Ovary (tissue), 7 donors: ENCODE measurements at regions not wholly inside any gene's neighbourhood (a gene's known extent, or its start where the extent isn't known, plus 50 kb on each side); places are given as distances from the start of the nearest gene placed in this dataset.

Experiments
- DNase-seq, 5 donors: peaks; one replicate each; pipeline ENCODE4 v3.0.0-alpha.2; 2019 to 2020
- H3K27ac ChIP-seq, 2 donors: fragments of 200-600 bp; one replicate each; pipeline versions ENCODE4 v1.5.1 to v1.8.0; 2019 to 2022
- H3K27me3 ChIP-seq: fragments of 200-600 bp; one replicate; pipeline ENCODE4 v1.8.0; 2022
- H3K36me3 ChIP-seq: fragments of 200-600 bp; sonication (generic); one replicate; pipeline ENCODE4 v1.5.1; 2019
- H3K4me1 ChIP-seq: one replicate; pipeline ENCODE4 v1.8.1; 2013; ENCODE audit warnings: mild to moderate bottlenecking, moderate library complexity; ENCODE audit not compliant: insufficient read depth
- H3K4me3 ChIP-seq: fragments of 200-600 bp; sonication (generic); one replicate; pipeline ENCODE4 v1.5.1; 2017
- H3K9me3 ChIP-seq, 2 donors: fragments of 200-600 bp in 1 of 2; sonication (generic) in 1 of 2; one replicate each; pipeline versions ENCODE4 v1.5.1 to v1.8.1; 2013 to 2019; ENCODE audit warnings: mild to moderate bottlenecking in 1 of 2, moderate library complexity in 1 of 2
- EP300 ChIP-seq: sonication (generic); formaldehyde crosslinking; IDR thresholded peaks from one replicate; pipeline ENCODE4 v1.6.1; 2017; ENCODE audit warnings: antibody characterized with exemption
- POLR2A ChIP-seq: fragments of 450-650 bp; IDR thresholded peaks from one replicate; pipeline ENCODE4 v1.6.1; 2017; ENCODE audit warnings: antibody characterized with exemption, mild to moderate bottlenecking, moderate library complexity
- WGBS, 3 donors: extraction: QIAGEN DNeasy Blood & Tissue Kit in 1 of 3; methylation state at CpG; one replicate each; pipeline versions ENCODE4 v1.1.5 to v1.1.7; 2013 to 2017; 5-methylcytosine and 5-hydroxymethylcytosine counted together
- intact Hi-C, 4 donors: fragments of 100-400 bp; cut with DNase I; formaldehyde crosslinking; loops; one replicate each; pipeline versions ENCODE4 v1.11.0 to v1.15.1; 2022 to 2023
- TF ChIP-seq, protein P1 (sequence below), 3 donors: fragments of 450-650 bp in 2 of 3; fragments of 200-600 bp in 1 of 3; IDR thresholded peaks; one replicate each; pipeline versions ENCODE4 v1.5.1 to v1.8.0; 2016 to 2022; ENCODE audit warnings: antibody characterized with exemption in 3 of 3, mild to moderate bottlenecking in 1 of 3
- donor health status: DM: no; HTN: no; CAD: no; lungs with moderate emphysema.
- donor health status: DM: no; HTN: no; CAD: no.
- donor health status: Bipolar disorder and iron deficiency.
- donor health status: DM: no; HTN: no; CAD: no.
- donor health status: DM: yes; HTN: yes; CAD: no.

DNA sequence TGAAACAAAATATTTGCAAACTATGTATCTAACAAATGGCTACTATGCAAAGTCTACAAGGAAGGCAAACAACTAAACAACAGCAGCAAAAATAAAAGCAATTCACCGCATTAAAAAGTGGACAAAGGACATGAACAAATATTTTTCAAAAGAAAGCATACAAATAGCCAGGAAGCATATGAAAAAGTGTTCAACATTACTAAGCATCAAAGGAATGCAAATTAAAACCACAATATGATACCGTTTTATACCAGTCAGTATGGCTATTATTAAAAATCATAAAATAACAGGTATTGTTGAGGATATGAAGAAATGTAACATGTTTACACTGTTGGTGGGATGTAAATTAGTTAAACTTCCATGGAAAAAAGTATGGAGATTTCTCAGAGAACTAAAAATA lies 1106.7 kb downstream of the PDHA2 start:
- H3K4me3 ChIP-seq: no peak overlapping the region
- H3K27ac ChIP-seq: no peak overlapping the region
- H3K36me3 ChIP-seq: no peaks in the 10 kb centered on the region
- H3K27me3 ChIP-seq: no peaks in the 10 kb centered on the region
- TF ChIP-seq EP300 (no peak), POLR2A (no peak)
- TF ChIP-seq, protein P1, sequence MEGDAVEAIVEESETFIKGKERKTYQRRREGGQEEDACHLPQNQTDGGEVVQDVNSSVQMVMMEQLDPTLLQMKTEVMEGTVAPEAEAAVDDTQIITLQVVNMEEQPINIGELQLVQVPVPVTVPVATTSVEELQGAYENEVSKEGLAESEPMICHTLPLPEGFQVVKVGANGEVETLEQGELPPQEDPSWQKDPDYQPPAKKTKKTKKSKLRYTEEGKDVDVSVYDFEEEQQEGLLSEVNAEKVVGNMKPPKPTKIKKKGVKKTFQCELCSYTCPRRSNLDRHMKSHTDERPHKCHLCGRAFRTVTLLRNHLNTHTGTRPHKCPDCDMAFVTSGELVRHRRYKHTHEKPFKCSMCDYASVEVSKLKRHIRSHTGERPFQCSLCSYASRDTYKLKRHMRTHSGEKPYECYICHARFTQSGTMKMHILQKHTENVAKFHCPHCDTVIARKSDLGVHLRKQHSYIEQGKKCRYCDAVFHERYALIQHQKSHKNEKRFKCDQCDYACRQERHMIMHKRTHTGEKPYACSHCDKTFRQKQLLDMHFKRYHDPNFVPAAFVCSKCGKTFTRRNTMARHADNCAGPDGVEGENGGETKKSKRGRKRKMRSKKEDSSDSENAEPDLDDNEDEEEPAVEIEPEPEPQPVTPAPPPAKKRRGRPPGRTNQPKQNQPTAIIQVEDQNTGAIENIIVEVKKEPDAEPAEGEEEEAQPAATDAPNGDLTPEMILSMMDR (IDR thresholded peaks at IDR 0.05): no peak
- WGBS, 3 donors: 50 to 70% (median 51%) methylated on average over 2 of the region's 2 CpGs
- no peak for DNase-seq
- H3K4me1 ChIP-seq: no peaks in the 10 kb centered on the region
- intact Hi-C loops: no loop called here
- no peaks in the 10 kb centered on the region for H3K9me3 ChIP-seq

DNA sequence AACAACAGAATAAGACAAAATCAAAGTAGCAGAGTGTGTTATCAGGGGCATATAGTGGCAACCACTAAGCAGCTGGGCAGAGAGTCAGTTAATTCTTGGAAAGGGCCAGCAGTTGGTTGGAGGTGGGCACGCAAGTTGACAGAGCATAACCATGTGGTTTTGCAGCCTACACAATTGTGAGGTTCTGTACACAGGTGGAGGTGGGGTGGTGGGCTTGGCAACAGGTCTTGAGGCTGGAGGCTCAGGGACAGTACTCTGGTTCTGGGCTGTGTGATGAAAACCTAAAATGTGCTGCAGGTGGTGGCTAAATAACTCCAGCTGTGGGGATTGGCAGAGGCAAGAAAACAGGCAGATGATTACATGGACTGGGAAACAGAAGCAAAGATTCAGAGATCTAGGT lies 1112.7 kb downstream of the PDHA2 start:
- TF ChIP-seq EP300 (no peak), POLR2A (no peak)
- TF ChIP-seq, protein P1 (IDR thresholded peaks at IDR 0.05): no peak
- Histone ChIP-seq H3K27me3 (no peaks in the 10 kb centered on the region), H3K27ac (no peak overlapping the region), H3K4me3 (no peak overlapping the region), H3K36me3 (no peaks in the 10 kb centered on the region), H3K9me3 (no peaks in the 10 kb centered on the region), H3K4me1 (no peaks in the 10 kb centered on the region)
- intact Hi-C loops: no loop called here
- 88 to 100% (median 100%) methylated on average over 1 of the region's 1 CpG for WGBS, 3 donors
- DNase-seq: no peak

DNA sequence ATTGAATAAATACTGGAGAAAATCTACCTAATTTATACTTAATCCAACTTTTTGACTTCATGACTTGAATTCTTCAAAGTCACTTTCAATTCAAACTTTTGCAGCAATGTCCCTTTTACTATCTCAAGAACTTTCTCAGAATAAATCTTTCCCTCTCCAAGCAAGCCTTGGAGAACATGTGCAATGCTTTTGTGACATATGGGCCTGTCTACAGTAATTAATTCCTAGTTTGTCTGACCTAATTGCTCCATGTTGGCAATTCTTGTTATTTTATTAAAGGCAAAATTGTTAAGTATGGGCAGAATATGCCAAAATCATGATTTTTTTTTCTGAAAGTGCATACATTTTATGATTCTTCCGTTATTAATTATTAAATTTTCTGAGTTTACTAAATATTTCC lies 1115.3 kb downstream of the PDHA2 start:
- intact Hi-C loops: no loop called here
- Histone ChIP-seq H3K4me3 (no peak overlapping the region), H3K9me3 (no peaks in the 10 kb centered on the region), H3K4me1 (no peaks in the 10 kb centered on the region), H3K27me3 (no peaks in the 10 kb centered on the region), H3K36me3 (no peaks in the 10 kb centered on the region), H3K27ac (no peak overlapping the region)
- TF ChIP-seq EP300 (no peak), POLR2A (no peak)
- TF ChIP-seq, protein P1 (IDR thresholded peaks at IDR 0.05): no peak
- DNase-seq: no peak
- 77 to 86% (median 83%) methylated on average over 1 of the region's 1 CpG for WGBS, 3 donors

DNA sequence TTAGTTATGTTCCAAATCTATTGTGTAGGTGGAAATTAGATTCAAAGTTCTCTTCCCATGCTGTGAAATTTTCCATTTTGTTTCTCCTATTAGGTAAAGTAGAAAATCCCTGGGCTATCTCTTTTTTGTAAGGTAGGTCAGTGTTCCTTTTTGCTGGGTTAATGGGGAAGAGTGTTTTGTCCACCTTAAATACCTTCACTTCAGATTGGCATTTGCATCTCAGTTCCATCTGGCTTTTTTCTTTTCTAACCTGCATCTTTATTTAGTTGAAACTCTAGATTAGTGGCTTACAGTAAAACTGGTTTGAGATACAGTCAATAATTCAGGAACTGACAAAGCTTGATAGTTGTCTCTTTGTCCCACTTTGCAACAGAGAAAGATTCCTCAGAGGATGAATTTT lies 1115.8 kb downstream of the PDHA2 start:
- no peak for DNase-seq
- Histone ChIP-seq H3K9me3 (no peaks in the 10 kb centered on the region), H3K4me3 (no peak overlapping the region), H3K27ac (no peak overlapping the region), H3K27me3 (no peaks in the 10 kb centered on the region), H3K4me1 (no peaks in the 10 kb centered on the region), H3K36me3 (no peaks in the 10 kb centered on the region)
- no peak for TF ChIP-seq EP300
- no peak for TF ChIP-seq POLR2A
- TF ChIP-seq, protein P1 (IDR thresholded peaks at IDR 0.05): no peak
- intact Hi-C loops: no loop called here

DNA sequence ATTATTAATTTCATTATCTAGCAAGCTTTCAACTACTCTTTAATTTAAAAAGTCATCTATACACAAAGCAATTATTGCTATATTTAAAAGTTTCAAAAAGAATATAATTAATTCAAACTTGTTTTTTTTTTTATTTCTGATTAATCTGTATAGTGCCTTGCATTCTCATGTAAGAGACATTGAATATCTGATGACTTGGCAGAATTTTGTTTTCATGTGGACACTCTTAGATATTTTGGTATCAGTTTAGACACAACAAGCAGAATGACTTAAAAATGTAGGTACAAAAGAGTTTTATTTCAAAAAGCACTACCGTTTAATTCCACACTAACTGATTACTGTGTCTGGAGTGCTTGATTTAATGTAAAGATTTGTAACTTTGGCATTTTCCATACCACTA lies 1129.6 kb downstream of the PDHA2 start:
- no peak overlapping the region for H3K4me3 ChIP-seq
- no peaks in the 10 kb centered on the region for H3K36me3 ChIP-seq
- H3K27me3 ChIP-seq: no peaks in the 10 kb centered on the region
- DNase-seq: no peak
- TF ChIP-seq, protein P1 (IDR thresholded peaks at IDR 0.05): no peak
- no peak for TF ChIP-seq POLR2A
- TF ChIP-seq EP300: no peak
- H3K4me1 ChIP-seq: no peaks in the 10 kb centered on the region
- H3K27ac ChIP-seq: no peak overlapping the region
- WGBS, 3 donors: 41 to 59% (median 43%) methylated on average over 1 of the region's 1 CpG
- intact Hi-C loops: no loop called here
- H3K9me3 ChIP-seq: no peaks in the 10 kb centered on the region
